SJCRH30 (cell line): ENCODE measurements at regions not wholly inside any gene's neighbourhood (a gene's known extent, or its start where the extent isn't known, plus 50 kb on each side); places are given as distances from the start of the nearest gene placed in this dataset.

Experiments used
- DNase-seq, 2 experiments: peaks; one replicate each; pipeline ENCODE4 v3.0.0-alpha.2; 2015 to 2020
- H3K27ac ChIP-seq: fragments of 250-450 bp; sonication (Bioruptor Pico); 2 replicates; pipeline ENCODE4 v1.5.1; 2020; ENCODE audit warnings: mild to moderate bottlenecking, moderate library complexity
- H3K27me3 ChIP-seq: fragments of 250-450 bp; sonication (Bioruptor Pico); 2 replicates; pipeline ENCODE4 v1.5.1; 2020; ENCODE audit warnings: mild to moderate bottlenecking, moderate library complexity
- H3K36me3 ChIP-seq: fragments of 250-450 bp; sonication (Bioruptor Pico); 2 replicates; pipeline ENCODE4 v1.5.1; 2020; ENCODE audit warnings: mild to moderate bottlenecking, moderate library complexity
- H3K4me1 ChIP-seq: fragments of 250-450 bp; sonication (Bioruptor Pico); 2 replicates; pipeline ENCODE4 v1.5.1; 2020; ENCODE audit warnings: mild to moderate bottlenecking, moderate library complexity
- H3K4me3 ChIP-seq: fragments of 250-450 bp; sonication (Bioruptor Pico); 2 replicates; pipeline ENCODE4 v1.5.1; 2020; ENCODE audit warnings: mild to moderate bottlenecking, moderate library complexity
- H3K9me3 ChIP-seq: fragments of 250-450 bp; sonication (Bioruptor Pico); replicated peaks from 2 replicates; pipeline ENCODE4 v1.5.1; 2020; ENCODE audit warnings: mild to moderate bottlenecking, moderate library complexity

DNA sequence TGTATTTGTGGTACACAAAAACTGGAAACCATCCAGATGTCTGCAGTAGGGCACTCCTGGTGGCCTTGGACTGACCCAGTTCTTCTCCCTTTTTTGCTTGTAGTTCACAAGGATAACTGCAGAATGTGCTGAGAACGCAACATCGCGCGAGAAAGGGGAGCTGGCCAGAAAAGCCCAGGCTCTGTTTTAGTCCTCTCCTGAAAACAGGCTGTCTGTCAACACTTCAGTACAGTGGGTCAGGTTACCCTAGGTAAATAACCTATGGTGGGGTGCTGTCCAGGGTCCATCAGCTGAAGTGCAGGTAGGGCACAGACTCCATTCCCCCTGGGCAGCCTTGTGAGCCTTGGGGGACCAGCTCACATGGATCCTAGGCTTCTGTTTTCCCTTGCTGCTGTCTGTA is 495.8 kb downstream of the MDFIC start:
- H3K4me1 ChIP-seq = no peaks in the 10 kb centered on the region
- H3K27me3 ChIP-seq = no peaks in the 10 kb centered on the region
- H3K9me3 ChIP-seq = no peaks in the 10 kb centered on the region
- no peak overlapping the region for H3K27ac ChIP-seq
- no peak for DNase-seq
- no peak overlapping the region for H3K4me3 ChIP-seq
- H3K36me3 ChIP-seq = no peaks in the 10 kb centered on the region

DNA sequence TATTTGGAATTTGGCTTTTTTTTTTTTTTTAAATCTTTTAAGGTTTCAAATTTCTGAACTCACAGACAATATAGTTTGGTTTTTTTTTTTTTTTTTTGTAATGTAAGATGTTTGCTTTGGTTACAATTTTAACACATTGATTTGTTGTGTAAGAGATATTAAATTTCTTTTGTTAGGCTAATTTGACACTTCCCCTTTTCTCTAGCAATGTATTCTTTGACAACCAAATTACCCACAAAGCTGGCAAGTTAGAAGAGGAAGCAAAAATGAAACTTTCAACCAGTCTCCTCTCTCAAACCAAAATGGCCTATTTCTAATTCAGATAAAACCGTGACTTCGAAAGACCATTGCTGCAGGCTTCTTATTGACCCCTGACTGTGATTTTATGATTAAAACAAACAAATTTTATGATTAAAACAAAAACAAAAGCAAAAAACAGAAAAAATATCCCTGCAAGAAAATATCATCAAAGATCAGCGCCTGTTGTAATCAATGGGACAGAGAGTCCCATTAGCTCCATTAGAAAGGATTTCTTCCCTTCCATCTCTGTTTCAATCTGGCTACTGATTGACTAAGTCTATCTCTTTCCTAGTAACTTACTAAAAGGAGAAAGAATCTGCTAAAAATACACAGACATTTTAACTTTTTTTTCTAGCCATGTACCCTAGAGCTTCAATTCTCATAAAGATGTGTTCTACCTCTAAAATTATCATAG is 489.2 kb downstream of the MDFIC start:
- H3K4me3 ChIP-seq = no peak overlapping the region
- H3K27me3 ChIP-seq = no peaks in the 10 kb centered on the region
- no peak overlapping the region for H3K27ac ChIP-seq
- no peak for DNase-seq
- H3K9me3 ChIP-seq = peaks cover 7% of the 10 kb centered on the region
- no peaks in the 10 kb centered on the region for H3K36me3 ChIP-seq
- H3K4me1 ChIP-seq = no peaks in the 10 kb centered on the region

DNA sequence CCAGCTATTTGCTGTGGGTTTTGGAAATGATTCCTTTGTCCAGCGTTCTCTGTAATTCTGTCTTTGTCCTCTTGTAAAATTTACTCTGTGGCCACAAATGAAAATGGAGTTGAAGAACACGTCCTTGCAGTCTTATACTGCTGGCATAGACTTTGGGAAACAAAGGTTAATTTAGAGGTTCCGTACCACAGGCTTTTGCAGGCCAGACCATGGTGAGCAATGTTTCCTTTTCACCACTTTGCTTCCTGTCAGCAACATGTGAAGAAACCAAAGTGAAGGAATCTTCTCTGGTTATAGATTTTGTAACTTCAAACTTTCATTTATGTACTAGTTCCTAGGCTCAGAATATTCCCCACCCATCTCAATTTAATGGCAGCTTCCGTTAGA is 488.5 kb downstream of the MDFIC start:
- no peaks in the 10 kb centered on the region for H3K36me3 ChIP-seq
- DNase-seq = no peak
- H3K27me3 ChIP-seq = no peaks in the 10 kb centered on the region
- H3K4me3 ChIP-seq = no peak overlapping the region
- H3K4me1 ChIP-seq = no peaks in the 10 kb centered on the region
- no peak overlapping the region for H3K27ac ChIP-seq
- H3K9me3 ChIP-seq = peaks cover 7% of the 10 kb centered on the region

DNA sequence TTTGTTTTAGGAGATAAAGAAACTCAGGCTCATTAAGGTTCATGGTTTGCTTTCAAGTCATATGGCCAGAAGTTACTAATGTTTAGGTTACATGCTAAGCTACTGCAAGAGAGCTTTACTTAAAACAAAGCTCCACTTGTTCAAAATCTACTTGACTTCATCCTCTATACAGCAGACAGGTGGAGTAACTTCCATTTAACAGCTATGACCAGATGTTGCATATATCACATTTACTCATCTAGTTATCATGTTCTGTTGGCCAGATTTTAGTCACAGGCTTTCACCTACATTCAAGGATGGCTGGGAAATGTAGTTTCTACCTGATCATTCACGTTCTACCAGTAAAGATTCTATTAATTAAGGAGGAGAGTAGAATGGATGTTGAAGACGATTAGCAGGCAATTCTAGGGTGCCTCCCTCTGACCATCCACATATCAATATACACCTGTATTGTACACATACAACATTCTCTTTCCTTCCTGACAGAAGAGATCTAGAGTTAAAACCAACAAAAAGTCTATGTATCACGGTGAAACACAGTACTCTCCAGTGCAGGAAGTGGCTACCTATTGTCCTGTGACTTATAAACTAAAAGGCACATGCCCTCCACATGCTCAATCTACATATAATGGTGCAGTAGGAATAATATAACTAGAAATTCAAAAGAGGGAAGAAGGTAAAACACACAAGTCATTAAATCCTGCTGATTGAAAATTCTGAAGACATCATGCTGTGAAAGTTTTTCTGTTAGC is 488.0 kb downstream of the MDFIC start:
- H3K27me3 ChIP-seq = no peaks in the 10 kb centered on the region
- no peaks in the 10 kb centered on the region for H3K36me3 ChIP-seq
- H3K9me3 ChIP-seq = peaks cover 7% of the 10 kb centered on the region
- DNase-seq = peak in 1 of 2 experiments; percentile 59
- no peak overlapping the region for H3K27ac ChIP-seq
- H3K4me1 ChIP-seq = no peaks in the 10 kb centered on the region
- H3K4me3 ChIP-seq = no peak overlapping the region

DNA sequence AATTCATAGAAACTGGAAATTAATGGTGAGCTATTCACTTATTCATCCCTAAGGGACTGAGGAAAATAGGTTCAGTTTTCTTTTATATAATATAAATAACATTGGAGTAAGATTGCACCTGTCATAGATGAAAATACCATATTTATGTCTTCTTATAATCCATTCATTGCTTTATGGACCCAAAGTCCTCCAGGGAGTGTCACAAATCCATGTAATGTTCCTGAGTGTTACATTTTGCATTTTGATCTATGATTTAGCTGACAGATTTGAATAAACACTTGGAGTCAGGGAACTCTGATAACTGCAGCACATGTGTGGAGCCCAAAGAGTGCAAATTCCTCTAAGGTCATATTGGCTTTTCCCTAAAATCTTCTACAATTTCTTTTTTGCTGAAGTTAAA is 484.3 kb downstream of the MDFIC start:
- Histone ChIP-seq H3K4me3 (no peak overlapping the region), H3K9me3 (peaks cover 10% of the 10 kb centered on the region), H3K27me3 (no peaks in the 10 kb centered on the region), H3K4me1 (no peaks in the 10 kb centered on the region), H3K27ac (no peak overlapping the region), H3K36me3 (no peaks in the 10 kb centered on the region)
- no peak for DNase-seq

DNA sequence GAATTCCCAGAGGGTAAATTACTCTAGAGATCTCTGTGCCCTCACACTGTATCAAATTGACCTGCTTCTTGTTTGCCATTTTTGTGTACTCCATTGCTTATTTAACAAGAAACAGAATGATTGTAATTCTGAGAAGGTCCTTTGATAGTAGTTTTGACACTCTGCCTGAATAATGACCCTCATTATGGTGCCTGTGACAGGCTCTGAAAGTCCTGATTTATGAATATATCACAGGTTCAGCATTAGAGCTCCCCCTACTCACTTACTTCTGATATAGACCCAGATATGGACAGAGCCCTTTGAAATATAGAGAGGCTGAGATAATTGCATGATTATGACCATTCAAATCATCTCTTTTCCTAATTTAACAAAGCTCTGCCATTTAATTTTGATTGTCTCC is 465.2 kb downstream of the MDFIC start:
- Histone ChIP-seq H3K27me3 (no peaks in the 10 kb centered on the region), H3K9me3 (no peaks in the 10 kb centered on the region), H3K4me1 (no peaks in the 10 kb centered on the region), H3K4me3 (no peak overlapping the region), H3K36me3 (no peaks in the 10 kb centered on the region), H3K27ac (no peak overlapping the region)
- no peak for DNase-seq

DNA sequence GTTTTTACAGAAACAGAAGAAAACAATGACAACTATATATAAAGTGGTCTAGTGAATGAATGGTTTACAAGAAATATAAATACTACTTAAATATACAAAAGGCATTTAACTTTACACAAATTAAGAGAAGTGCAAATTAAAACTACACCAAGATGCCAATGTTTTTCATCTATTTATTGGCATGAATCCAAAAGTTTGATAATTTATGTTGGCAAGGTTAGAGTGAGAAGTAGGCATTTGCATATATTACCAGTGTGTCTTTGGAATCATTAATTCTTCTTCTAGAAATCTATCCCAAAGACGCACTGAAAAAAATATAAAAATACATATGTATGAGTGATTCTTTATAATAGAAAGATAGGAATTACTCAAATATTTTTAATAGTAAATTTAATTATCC is 457.4 kb downstream of the MDFIC start:
- no peaks in the 10 kb centered on the region for H3K9me3 ChIP-seq
- no peaks in the 10 kb centered on the region for H3K36me3 ChIP-seq
- H3K27ac ChIP-seq = no peak overlapping the region
- no peak overlapping the region for H3K4me3 ChIP-seq
- no peak for DNase-seq
- no peaks in the 10 kb centered on the region for H3K4me1 ChIP-seq
- H3K27me3 ChIP-seq = no peaks in the 10 kb centered on the region

DNA sequence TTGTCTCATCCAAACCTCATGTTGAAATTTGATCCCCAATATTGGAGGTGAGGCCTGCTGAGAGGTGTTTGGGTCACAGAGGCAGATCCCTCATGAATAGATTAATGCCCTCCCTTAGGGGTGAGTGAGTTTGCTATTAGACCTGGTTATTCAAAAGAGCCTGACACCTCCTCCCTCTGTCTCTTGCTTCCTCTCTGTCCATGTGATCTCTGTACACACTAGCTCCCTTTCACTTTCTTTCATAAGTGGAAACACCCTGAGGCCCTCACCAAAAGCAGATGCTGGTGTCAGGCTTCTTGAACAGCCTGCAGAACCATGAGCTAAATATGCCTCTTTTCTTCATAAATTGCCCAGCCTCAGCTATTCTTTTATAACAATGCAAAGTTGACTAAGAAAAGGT is 447.1 kb downstream of the MDFIC start:
- no peaks in the 10 kb centered on the region for H3K27me3 ChIP-seq
- H3K9me3 ChIP-seq = peaks cover 6% of the 10 kb centered on the region; the same call in 1 of the 2 replicates
- no peak overlapping the region for H3K4me3 ChIP-seq
- no peaks in the 10 kb centered on the region for H3K4me1 ChIP-seq
- peak in 1 of 2 experiments; percentile 26 for DNase-seq
- H3K27ac ChIP-seq = no peak overlapping the region
- no peaks in the 10 kb centered on the region for H3K36me3 ChIP-seq

DNA sequence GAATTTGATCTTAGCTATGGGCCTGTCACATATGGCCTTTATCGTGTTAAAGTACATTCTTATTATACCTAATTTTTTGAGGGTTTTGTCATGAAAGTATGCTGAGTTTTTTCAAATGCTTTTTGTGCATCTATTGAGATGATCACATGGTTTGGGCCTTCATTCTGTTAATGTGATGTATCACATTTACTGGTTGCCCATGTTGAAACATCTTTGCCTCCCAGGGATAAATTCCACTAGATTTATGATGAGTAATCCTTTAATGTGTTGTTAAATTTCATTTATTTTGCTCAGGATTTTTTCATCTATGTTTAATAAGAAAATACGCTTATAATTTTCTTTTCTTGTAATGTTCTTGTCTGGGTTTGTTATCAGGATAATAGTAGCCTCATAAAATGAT is 442.0 kb downstream of the MDFIC start:
- Histone ChIP-seq H3K4me1 (peaks cover 5% of the 10 kb centered on the region; the same call in 1 of the 2 replicates), H3K27ac (no peak overlapping the region), H3K4me3 (no peak overlapping the region), H3K36me3 (no peaks in the 10 kb centered on the region), H3K27me3 (no peaks in the 10 kb centered on the region), H3K9me3 (peaks cover 6% of the 10 kb centered on the region; the same call in 1 of the 2 replicates)
- DNase-seq = no peak

DNA sequence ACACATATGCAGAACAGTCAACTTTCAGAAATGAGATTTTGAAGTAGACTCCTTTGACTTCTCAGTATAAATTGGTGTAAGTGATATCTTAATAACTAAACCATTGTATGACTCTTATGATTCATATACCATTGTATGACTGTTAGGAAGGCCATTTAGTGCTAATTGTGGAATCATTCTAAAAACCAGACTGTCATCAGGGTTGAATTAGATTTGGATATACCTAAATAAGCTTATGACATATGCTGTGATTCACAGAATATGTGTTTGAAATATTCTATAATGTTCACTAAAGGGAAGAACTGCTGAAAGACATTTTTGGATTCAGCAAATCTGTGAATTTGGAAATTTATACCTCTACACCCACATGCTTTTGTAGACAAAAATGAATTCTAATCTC is 438.1 kb downstream of the MDFIC start:
- no peak overlapping the region for H3K27ac ChIP-seq
- peaks cover 29% of the 10 kb centered on the region for H3K4me1 ChIP-seq
- H3K27me3 ChIP-seq = no peaks in the 10 kb centered on the region
- no peak for DNase-seq
- H3K9me3 ChIP-seq = no peaks in the 10 kb centered on the region
- H3K36me3 ChIP-seq = no peaks in the 10 kb centered on the region
- no peak overlapping the region for H3K4me3 ChIP-seq

DNA sequence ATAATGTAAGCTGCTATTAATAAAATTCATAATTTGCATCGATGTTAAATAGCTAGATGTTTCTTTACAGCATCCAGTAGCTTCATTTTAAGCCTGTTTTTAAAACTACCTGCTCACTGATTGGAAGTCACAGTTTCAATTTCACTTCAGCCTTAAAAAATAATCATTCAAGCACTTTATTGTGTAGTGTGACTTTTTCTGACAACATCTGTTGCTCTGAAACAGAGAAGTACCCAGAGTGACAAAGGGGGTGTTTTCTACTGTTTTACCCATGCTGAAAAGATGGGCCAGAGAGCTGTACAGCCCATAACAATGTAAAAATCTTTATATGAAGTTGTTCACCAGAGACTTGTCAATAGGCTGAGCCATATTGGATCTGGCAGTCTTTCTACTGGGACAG is 437.2 kb downstream of the MDFIC start:
- Histone ChIP-seq H3K36me3 (no peaks in the 10 kb centered on the region), H3K27ac (no peak overlapping the region), H3K4me1 (peaks cover 29% of the 10 kb centered on the region), H3K4me3 (no peak overlapping the region), H3K9me3 (no peaks in the 10 kb centered on the region), H3K27me3 (no peaks in the 10 kb centered on the region)
- DNase-seq = no peak

DNA sequence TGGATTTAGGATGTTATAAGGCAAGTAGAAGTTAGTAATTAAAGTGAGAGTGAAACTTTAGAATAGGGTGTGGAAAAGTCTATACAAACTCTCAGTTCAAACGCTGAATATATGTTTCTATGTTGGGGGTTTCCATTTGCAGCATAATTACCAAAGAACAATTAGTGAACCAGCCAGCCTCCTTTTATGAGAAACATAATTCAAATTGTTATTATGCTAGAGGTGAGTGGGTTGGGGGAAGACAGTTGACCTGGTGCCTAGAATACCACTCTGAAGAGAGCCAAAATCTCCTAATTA is 435.8 kb downstream of the MDFIC start:
- no peaks in the 10 kb centered on the region for H3K27me3 ChIP-seq
- peaks cover 29% of the 10 kb centered on the region for H3K4me1 ChIP-seq

DNA sequence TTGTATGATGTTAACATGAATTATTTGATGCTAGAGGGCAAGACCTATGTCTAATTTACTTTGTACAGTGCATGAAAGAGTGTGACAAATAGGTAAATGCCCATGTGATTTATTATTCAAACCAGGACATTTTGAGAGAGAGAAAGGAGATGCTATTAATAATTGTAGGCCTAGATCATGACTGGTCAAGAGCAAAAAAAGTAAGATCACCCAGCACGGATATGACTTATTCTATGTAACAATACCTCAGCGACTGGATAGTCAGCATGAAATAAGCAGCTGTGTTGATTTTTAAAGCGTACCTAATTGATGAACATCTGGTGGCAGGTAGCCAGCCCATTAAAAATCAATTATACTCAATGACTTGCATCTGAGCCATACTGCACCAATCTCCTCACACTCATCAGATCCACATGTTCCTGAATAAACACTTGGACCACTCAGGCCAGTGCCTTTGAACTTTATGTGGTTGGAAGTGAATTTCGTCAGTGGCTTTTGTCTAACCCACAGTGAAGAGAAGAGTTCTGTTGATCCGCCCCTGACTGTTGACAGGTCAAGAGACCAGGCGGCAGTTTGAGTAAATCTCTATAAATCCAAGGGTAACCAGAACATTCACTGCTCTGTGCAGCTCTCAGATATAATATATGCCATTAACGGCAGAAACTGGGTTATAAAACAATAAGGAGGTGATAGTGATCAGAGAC is 435.3 kb downstream of the MDFIC start:
- no peaks in the 10 kb centered on the region for H3K9me3 ChIP-seq
- peak; percentile 88 to 97 for DNase-seq
- H3K4me3 ChIP-seq = no peak overlapping the region
- H3K4me1 ChIP-seq = peaks cover 29% of the 10 kb centered on the region
- no peaks in the 10 kb centered on the region for H3K36me3 ChIP-seq
- peak overlapping the region; percentile 83 for H3K27ac ChIP-seq
- H3K27me3 ChIP-seq = no peaks in the 10 kb centered on the region

More for the DNA sequence above, 435.8 kb downstream of the MDFIC start:
- no peak for DNase-seq
- peak overlapping the region; percentile 83 for H3K27ac ChIP-seq
- H3K9me3 ChIP-seq = no peaks in the 10 kb centered on the region
- no peak overlapping the region for H3K4me3 ChIP-seq
- no peaks in the 10 kb centered on the region for H3K36me3 ChIP-seq

DNA sequence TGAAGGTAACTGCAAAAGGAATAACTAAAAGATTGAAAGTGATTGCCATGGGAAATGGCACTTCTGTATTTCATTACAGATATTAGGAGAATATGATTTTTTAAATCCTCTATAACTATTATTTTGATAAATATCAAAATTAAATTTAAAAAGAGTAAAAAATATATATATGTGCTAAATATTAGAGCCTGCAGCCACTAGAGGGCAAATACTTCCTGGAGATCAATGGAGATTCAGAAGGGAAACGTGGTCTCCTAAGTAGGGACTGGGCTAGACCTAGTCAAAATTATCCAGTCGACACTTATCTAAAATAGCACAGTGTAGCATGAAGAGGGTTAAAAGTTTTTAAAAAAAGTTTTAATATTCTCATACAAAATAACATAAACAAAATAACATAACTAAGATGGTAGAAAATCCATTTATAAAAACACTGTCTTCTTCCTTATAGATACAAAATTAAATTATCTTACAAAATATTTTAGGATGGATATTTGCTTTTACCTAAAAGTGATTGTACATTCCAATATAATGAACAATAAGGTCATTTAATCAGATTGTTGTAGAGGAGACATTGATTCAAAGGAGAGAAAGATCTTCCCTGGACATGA is 434.3 kb downstream of the MDFIC start:
- no peaks in the 10 kb centered on the region for H3K36me3 ChIP-seq
- H3K4me3 ChIP-seq = no peak overlapping the region
- peak; percentile 14 to 60 for DNase-seq
- H3K9me3 ChIP-seq = no peaks in the 10 kb centered on the region
- H3K27ac ChIP-seq = peak overlapping the region; percentile 83
- peaks cover 29% of the 10 kb centered on the region for H3K4me1 ChIP-seq
- H3K27me3 ChIP-seq = no peaks in the 10 kb centered on the region

DNA sequence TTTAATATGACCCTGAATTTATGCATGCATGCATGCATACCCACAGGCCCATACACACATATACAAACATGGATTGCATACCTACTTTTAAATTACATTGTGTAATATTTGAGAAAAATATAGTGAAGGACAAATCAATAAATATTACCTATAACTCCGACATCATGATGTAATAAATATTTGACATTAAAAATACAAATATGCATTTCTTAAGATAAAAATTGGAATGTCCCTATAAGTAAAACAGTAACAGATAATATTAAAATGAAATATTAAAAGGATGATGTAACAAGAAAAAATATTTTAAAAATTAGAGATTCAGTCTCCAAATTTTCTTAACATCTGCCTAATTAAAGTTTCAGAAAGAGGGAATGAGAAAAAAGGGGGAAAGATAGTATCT is 433.0 kb downstream of the MDFIC start:
- Histone ChIP-seq H3K27me3 (no peaks in the 10 kb centered on the region), H3K9me3 (0 out of 2 replicates have a peak, but pooled peaks cover 5% of the 10 kb centered on the region)

More for the DNA sequence above, 433.0 kb downstream of the MDFIC start:
- H3K4me1 ChIP-seq = peaks cover 29% of the 10 kb centered on the region
- no peaks in the 10 kb centered on the region for H3K36me3 ChIP-seq
- no peak for DNase-seq
- no peak overlapping the region for H3K27ac ChIP-seq
- H3K4me3 ChIP-seq = no peak overlapping the region
